Coronary artery (tissue), 2 donors: ENCODE measurements at regions not wholly inside any gene's neighbourhood (a gene's known extent, or its start where the extent isn't known, plus 50 kb on each side); places are given as distances from the start of the nearest gene placed in this dataset.

ENCODE experiments used
- DNase-seq: peaks from one replicate; pipeline ENCODE4 v3.0.0-alpha.2; 2017; ENCODE audit warnings: low spot score
- H3K27ac ChIP-seq, 2 donors: fragments of 200-600 bp; sonication (generic); one replicate each; pipeline ENCODE4 v1.5.1; 2016 to 2019
- H3K4me3 ChIP-seq: fragments of 200-600 bp; sonication (generic); 2 replicates; pipeline ENCODE4 v1.5.1; 2016; ENCODE audit warnings: mild to moderate bottlenecking, moderate library complexity
- TF ChIP-seq, protein P1 (sequence below): fragments of 200-600 bp; sonication (generic); IDR thresholded peaks from one replicate; pipeline ENCODE4 v1.5.1; 2019; ENCODE audit warnings: antibody characterized with exemption

DNA sequence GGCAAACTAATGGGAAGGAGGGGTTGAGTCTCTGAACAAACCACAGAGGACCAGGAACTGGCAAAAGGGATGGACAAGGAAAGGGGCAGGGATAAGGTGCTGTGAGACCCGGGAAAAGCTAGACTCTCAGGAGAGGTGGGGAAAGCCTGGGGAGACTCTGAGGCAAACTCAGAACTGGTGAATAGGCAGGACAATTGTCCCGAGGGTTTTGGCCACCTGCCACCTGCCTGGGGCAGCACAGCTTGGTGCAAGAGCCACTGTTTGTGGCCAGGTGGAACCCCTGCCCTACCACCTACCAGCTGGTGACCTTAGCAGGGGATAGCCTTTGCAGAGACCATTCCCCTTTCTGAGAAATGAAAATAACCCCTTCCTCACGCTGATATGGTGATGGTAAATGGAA lies 129.4 kb upstream of the ASB18 start:
- no peak overlapping the region for H3K4me3 ChIP-seq
- DNase-seq = peak; percentile 50
- TF ChIP-seq, protein P1, sequence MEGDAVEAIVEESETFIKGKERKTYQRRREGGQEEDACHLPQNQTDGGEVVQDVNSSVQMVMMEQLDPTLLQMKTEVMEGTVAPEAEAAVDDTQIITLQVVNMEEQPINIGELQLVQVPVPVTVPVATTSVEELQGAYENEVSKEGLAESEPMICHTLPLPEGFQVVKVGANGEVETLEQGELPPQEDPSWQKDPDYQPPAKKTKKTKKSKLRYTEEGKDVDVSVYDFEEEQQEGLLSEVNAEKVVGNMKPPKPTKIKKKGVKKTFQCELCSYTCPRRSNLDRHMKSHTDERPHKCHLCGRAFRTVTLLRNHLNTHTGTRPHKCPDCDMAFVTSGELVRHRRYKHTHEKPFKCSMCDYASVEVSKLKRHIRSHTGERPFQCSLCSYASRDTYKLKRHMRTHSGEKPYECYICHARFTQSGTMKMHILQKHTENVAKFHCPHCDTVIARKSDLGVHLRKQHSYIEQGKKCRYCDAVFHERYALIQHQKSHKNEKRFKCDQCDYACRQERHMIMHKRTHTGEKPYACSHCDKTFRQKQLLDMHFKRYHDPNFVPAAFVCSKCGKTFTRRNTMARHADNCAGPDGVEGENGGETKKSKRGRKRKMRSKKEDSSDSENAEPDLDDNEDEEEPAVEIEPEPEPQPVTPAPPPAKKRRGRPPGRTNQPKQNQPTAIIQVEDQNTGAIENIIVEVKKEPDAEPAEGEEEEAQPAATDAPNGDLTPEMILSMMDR = no peak
- H3K27ac ChIP-seq = no peak overlapping the region

DNA sequence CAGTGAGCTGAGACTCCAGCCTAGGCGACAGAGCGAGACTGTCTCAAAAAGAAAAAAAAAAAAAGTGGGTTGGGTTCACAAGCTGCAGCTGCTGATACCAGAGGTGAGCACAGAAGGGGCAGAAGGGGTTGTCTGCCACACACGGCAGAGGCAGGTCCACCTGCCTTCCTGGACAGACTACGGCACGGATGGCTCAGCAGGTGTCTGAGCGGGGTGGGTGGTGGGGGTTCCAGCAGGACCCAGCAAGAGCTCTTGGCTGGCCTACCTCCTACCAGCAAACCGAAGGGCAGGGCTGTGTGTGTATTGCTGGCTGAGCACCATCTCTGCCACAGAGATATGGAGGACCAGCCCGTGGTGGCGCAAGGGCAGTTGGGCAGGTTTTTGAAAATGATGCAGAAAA lies 130.4 kb upstream of the ASB18 start:
- TF ChIP-seq, protein P1 = no peak
- DNase-seq = peak; percentile 55
- H3K4me3 ChIP-seq = no peak overlapping the region
- no peak overlapping the region for H3K27ac ChIP-seq

DNA sequence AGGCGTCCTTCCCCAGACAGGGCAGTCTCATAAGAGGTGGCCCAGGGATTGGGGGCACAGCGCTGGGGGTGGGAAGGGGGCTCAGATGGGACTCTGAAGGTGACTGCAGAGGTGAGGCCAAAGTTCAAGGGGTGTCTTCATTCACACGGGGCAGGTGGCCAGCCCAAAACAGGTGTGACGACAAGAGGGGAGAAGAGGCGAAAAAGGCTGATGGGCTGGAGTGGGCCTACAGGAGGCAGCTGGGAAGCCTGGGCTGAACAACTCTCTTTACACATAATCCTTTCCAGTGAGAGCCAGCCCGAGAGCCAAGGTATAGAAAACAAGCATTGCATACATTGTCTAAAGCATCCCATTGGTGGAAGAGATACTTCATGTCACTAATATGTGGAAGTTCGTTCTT lies 130.9 kb upstream of the ASB18 start:
- no peak overlapping the region for H3K27ac ChIP-seq
- TF ChIP-seq, protein P1 = no peak
- DNase-seq = peak; percentile 43
- no peak overlapping the region for H3K4me3 ChIP-seq

DNA sequence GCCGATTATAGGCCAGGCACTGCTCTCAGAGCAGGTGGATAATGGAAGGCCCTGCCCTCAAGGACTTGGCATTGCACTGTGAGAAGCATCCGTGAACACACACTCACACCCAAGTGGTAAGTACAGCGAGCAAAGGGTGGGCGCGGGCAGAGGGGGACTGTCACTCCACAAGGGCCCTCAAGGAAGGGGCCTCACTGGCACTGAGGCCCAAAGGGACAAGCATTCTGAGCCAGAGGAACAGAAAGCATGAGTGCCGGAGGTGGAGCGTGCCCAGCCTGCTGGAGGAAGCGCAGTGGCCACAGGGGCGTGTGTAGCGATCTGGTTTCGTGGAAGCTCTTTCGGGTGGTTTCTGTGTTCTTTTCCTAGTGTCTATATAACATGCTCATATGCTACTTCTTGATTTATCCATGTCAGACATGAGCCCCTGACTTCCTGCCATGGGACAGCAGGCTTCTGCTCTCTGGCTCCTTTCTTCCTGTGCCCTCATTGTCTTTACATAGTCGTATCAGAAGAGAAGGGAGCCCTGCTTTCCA lies 132.7 kb upstream of the ASB18 start:
- no peak overlapping the region for H3K27ac ChIP-seq
- TF ChIP-seq, protein P1 = no peak
- H3K4me3 ChIP-seq = no peak overlapping the region
- peak; percentile 22 for DNase-seq

DNA sequence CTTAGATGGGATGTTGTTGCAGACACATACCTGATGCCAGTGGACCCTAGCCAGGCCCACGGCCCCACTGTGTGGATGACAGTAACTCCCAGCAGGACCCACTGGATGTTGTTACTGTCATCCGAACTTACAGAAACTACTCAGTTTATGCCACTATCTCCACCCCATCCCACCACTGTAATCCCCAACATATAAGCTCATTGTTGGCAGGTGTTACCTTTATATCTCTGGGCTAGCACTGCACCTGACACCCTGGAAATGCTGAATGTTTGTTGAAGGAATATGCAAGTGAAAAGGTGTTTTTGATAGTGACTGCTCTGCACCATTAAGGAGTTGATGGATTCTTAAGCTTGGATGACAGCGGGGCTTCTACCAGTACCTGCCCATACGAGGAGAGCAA lies 133.5 kb upstream of the ASB18 start:
- TF ChIP-seq, protein P1 = no peak
- H3K4me3 ChIP-seq = no peak overlapping the region
- no peak for DNase-seq
- H3K27ac ChIP-seq = no peak overlapping the region

DNA sequence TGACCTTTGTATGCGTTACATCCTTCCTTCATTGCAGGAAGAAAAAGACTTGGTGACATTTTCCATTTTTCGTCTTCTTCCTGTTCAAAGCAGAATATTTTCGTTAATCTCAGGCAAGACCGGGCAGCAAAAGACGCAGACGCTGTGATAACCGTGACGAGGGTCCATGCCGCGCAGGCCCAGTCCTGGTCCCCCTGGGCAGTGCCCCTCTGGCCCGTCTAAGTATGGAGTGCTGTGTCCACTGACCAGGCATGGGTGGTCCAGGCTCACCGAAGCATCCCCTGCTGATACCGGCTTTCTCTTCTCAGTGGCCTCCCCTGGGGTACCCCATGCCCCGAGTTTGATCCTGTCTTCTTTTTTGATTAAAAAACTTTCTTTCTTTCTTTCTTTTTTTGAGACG lies 135.2 kb upstream of the ASB18 start:
- no peak overlapping the region for H3K4me3 ChIP-seq
- peak; percentile 68 for DNase-seq
- TF ChIP-seq, protein P1 = no peak
- H3K27ac ChIP-seq = no peak overlapping the region

DNA sequence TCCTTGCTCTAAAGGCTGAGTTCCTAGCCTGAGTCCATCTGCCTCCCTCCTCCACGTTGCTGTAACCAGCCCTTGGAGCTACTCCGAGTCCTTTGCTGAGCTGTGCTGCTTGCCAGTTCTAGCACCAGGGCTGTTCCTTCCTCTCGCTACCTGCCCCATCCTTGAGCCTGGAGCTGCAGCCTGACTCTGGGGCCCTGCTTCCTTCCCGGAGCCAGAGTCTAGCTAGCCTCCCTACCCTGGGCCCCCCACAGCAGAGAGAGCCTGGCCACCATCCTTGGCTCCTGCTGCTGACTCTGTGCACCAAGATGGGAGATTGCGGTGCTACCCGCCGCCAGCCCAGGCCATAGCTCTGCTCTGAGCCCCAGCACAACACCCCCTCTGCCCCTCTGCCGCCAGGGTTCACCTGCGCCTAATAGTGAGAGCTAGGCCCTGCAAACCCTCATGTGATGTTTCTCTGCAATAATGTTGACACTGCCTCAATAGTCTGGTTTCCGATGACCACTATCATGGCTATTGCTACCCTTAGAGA lies 135.9 kb upstream of the ASB18 start:
- Histone ChIP-seq H3K4me3 (no peak overlapping the region), H3K27ac (no peak overlapping the region)
- peak; percentile 19 for DNase-seq
- TF ChIP-seq, protein P1 = no peak
